Upper lobe of right lung (tissue), 1 donor: ENCODE measurements at regions not wholly inside any gene's neighbourhood (a gene's known extent, or its start where the extent isn't known, plus 50 kb on each side); places are given as distances from the start of the nearest gene placed in this dataset.

Source experiments
- ATAC-seq: fragments of 200-7000 bp; cut with Tn5 transposase; one replicate; pipeline ENCODE4 v1.9.1; 2020; ENCODE audit warnings: mild to moderate bottlenecking, moderate library complexity
- DNase-seq: peaks from one replicate; pipeline ENCODE4 v3.0.0-alpha.2; 2020
- H3K27ac ChIP-seq: fragments of 200-600 bp; one replicate; pipeline ENCODE4 v1.8.0; 2022
- H3K27me3 ChIP-seq: fragments of 200-600 bp; one replicate; pipeline ENCODE4 v1.8.0; 2022; ENCODE audit warnings: mild to moderate bottlenecking
- H3K36me3 ChIP-seq: fragments of 200-600 bp; one replicate; pipeline ENCODE4 v1.8.0; 2022
- H3K4me1 ChIP-seq: fragments of 200-600 bp; one replicate; pipeline ENCODE4 v1.8.0; 2022
- H3K4me3 ChIP-seq: fragments of 200-600 bp; one replicate; pipeline ENCODE4 v1.8.0; 2022; ENCODE audit warnings: mild to moderate bottlenecking
- H3K9me3 ChIP-seq: fragments of 200-600 bp; one replicate; pipeline ENCODE4 v1.8.0; 2022
- intact Hi-C: fragments of 100-400 bp; cut with DNase I; formaldehyde crosslinking; loops from one replicate; pipeline ENCODE4 v1.11.0; 2022
- TF ChIP-seq, protein P1 (sequence below): fragments of 200-600 bp; IDR thresholded peaks from one replicate; pipeline ENCODE4 v1.8.0; 2022; ENCODE audit warnings: antibody characterized with exemption
- donor health status: DM: no; HTN: yes; CAD: no; lungs with severe emphysema.

GRCh38 chr3:99425930-99426329 is 212.5 kb upstream of the COL8A1 start:
- no peaks in the 10 kb centered on the region for H3K36me3 ChIP-seq
- H3K27ac ChIP-seq = no peak overlapping the region
- no peaks in the 10 kb centered on the region for H3K4me1 ChIP-seq
- TF ChIP-seq, protein P1, sequence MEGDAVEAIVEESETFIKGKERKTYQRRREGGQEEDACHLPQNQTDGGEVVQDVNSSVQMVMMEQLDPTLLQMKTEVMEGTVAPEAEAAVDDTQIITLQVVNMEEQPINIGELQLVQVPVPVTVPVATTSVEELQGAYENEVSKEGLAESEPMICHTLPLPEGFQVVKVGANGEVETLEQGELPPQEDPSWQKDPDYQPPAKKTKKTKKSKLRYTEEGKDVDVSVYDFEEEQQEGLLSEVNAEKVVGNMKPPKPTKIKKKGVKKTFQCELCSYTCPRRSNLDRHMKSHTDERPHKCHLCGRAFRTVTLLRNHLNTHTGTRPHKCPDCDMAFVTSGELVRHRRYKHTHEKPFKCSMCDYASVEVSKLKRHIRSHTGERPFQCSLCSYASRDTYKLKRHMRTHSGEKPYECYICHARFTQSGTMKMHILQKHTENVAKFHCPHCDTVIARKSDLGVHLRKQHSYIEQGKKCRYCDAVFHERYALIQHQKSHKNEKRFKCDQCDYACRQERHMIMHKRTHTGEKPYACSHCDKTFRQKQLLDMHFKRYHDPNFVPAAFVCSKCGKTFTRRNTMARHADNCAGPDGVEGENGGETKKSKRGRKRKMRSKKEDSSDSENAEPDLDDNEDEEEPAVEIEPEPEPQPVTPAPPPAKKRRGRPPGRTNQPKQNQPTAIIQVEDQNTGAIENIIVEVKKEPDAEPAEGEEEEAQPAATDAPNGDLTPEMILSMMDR = no peak
- H3K4me3 ChIP-seq = no peak overlapping the region
- DNase-seq (no peak), ATAC-seq (no peak)
- intact Hi-C loops = no loop called here
- H3K9me3 ChIP-seq = no peaks in the 10 kb centered on the region
- H3K27me3 ChIP-seq = no peaks in the 10 kb centered on the region

DNA sequence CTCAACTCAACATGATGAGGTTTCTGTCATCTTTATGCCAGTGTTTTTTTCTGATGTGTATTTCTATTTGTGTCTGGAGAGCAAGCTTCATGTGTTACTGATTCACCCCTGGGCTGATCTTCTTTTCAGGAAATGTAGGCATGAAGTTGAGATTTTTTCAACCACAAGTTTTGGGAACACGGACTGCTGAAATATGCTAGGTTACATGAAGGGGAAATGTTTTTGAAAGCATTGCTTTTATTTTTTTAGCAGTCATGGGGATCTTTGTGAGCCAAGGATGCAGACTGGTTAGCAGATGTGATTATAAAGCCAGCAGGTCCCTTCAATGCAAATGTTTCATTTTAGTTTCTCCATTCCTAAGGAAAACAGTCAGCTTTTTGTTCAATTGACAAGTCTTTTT is 219.3 kb upstream of the COL8A1 start:
- intact Hi-C loops = no loop called here

DNA sequence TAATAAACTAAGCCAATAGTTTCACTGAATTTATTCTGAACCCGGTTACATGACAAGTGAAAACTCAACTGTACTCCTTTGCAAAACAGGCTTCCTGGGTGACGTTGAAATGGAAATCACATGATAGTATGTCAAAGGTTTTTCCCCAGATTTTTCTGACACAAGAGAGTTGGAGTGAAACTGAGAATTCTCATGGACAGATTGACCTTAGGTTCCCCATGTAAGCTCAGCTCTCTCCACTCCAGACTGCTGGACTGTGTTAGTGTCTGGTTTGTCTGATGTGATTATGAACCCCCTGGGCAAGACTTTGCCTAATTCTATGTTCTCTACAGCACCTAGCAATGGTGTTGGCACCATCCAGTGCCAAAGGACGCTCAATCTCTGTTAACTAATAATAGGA is 219.7 kb upstream of the COL8A1 start:
- no peaks in the 10 kb centered on the region for H3K9me3 ChIP-seq
- H3K27ac ChIP-seq = no peak overlapping the region
- no peak for ATAC-seq
- no peaks in the 10 kb centered on the region for H3K4me1 ChIP-seq
- no peak overlapping the region for H3K4me3 ChIP-seq
- DNase-seq = no peak
- H3K27me3 ChIP-seq = no peaks in the 10 kb centered on the region
- TF ChIP-seq, protein P1 = no peak
- no peaks in the 10 kb centered on the region for H3K36me3 ChIP-seq
- intact Hi-C loops = no loop called here

More for the DNA sequence above, 219.3 kb upstream of the COL8A1 start:
- ATAC-seq (no peak), DNase-seq (no peak)
- no peaks in the 10 kb centered on the region for H3K4me1 ChIP-seq
- no peaks in the 10 kb centered on the region for H3K27me3 ChIP-seq
- no peaks in the 10 kb centered on the region for H3K9me3 ChIP-seq
- TF ChIP-seq, protein P1 = no peak
- no peak overlapping the region for H3K27ac ChIP-seq
- no peak overlapping the region for H3K4me3 ChIP-seq
- no peaks in the 10 kb centered on the region for H3K36me3 ChIP-seq

- H3K4me3 ChIP-seq = no peak overlapping the region
- no peak overlapping the region for H3K27ac ChIP-seq
- no peaks in the 10 kb centered on the region for H3K4me1 ChIP-seq
- no peak for DNase-seq
- TF ChIP-seq, protein P1 = no peak
- no peak for ATAC-seq
- no peaks in the 10 kb centered on the region for H3K36me3 ChIP-seq
- no peaks in the 10 kb centered on the region for H3K9me3 ChIP-seq
- H3K27me3 ChIP-seq = no peaks in the 10 kb centered on the region
- intact Hi-C loops = no loop called here
Measured at GRCh38 chr3:99418209-99418635, 220.2 kb upstream of the COL8A1 start.

DNA sequence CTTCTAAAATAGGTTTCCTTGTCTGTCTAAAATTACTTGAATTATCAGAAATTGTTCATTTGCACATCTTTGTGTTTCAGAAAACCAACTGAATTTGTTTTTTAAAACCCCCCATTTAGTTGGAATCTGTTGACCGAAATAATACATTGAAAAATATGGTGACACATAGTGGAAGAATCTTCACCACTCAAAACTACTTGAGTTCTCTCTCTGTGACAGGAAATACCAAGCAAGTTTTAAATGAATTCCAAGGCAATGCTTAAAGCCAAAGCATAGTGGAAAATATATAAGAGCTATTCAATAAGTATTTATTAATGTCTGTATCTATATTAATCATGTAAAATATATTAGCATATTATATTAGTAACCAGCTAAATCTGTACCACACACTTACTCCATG is 224.9 kb upstream of the COL8A1 start:
- H3K27me3 ChIP-seq = no peaks in the 10 kb centered on the region
- TF ChIP-seq, protein P1 = no peak
- no peak overlapping the region for H3K27ac ChIP-seq
- H3K4me1 ChIP-seq = no peaks in the 10 kb centered on the region
- ATAC-seq (no peak), DNase-seq (no peak)
- no peaks in the 10 kb centered on the region for H3K9me3 ChIP-seq
- no peak overlapping the region for H3K4me3 ChIP-seq
- intact Hi-C loops = no loop called here
- no peaks in the 10 kb centered on the region for H3K36me3 ChIP-seq

DNA sequence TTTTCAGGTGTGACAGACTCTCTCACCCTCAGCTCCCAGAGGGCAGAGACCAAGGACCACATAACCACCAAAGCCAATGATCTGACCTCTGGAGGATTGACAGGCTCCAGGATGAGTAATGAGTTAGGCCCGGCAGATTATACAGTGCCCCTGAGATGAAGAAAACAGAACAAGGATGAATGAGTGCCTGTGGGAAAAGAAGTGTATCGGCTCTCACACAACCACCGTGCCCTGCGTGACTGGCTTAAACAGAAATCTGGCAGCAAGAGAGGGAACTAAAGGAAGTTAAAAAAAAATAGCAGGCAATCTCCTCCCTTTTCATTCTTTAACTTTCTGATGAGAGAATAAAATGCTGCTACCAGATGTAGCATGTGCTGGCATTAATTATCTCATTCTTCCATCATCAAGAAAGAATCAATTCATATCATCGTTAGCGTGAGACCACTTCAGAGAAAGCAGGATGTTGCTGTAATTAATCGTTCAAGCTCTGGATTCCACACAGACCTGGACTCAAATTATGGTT is 227.5 kb upstream of the COL8A1 start:
- no peak overlapping the region for H3K27ac ChIP-seq
- no peak for ATAC-seq
- no peaks in the 10 kb centered on the region for H3K4me1 ChIP-seq
- no peak for DNase-seq
- no peaks in the 10 kb centered on the region for H3K9me3 ChIP-seq
- no peaks in the 10 kb centered on the region for H3K36me3 ChIP-seq
- H3K27me3 ChIP-seq = no peaks in the 10 kb centered on the region
- TF ChIP-seq, protein P1 = no peak
- intact Hi-C loops = no loop called here
- no peak overlapping the region for H3K4me3 ChIP-seq
